SIG-M5 (cell line): ENCODE measurements at regions not wholly inside any gene's neighbourhood (a gene's known extent, or its start where the extent isn't known, plus 50 kb on each side); places are given as distances from the start of the nearest gene placed in this dataset.
"Not testable (repeated sequence)": the region's sequence is repeated elsewhere in the genome, so short reads cannot be mapped to it uniquely, and the experiment has no call there.

Experiments used
- DNase-seq: peaks from one replicate; lab custom pipeline; 2025; lab: John Stamatoyannopoulos, UW

DNA sequence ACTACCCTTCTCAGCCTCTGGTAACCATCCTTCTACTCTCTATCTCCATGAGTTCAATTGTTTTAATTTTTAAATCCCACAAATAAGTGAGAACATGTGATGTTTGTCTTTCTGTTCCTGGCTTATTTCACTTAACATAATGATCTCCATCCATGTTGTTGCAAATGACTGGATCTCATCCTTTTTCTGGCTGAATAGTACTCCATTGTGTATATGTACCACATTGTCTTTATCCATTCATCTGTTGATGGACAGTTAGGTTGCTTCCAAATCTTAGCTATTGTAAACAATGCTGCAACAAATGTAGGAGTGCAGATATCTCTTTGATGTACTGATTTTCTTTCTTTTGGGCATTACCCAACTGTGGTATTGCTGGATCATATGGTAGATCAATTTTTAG, 103.0 kb downstream of the CARTPT start:
- DNase-seq = not testable (repeated sequence)

DNA sequence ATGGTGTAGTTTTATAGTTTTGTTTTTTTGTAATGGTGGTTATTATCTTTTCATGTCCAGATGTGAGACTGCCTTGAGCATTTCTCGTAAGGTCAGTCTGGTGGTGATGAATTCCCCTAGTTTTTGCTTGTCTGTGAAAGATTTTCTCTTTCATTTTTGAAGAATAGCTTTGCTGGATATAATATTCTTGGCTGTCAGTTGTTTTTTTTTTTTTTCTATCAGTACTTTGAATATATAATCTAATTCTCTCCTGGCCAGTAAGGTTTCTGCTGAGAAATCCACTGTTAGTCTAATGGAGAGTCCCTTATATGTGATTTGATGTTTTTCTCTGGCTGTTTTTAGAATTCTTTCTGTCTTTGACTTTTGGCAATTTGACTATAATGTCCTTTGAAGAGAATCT, 106.9 kb downstream of the CARTPT start:
- no peak for DNase-seq

DNA sequence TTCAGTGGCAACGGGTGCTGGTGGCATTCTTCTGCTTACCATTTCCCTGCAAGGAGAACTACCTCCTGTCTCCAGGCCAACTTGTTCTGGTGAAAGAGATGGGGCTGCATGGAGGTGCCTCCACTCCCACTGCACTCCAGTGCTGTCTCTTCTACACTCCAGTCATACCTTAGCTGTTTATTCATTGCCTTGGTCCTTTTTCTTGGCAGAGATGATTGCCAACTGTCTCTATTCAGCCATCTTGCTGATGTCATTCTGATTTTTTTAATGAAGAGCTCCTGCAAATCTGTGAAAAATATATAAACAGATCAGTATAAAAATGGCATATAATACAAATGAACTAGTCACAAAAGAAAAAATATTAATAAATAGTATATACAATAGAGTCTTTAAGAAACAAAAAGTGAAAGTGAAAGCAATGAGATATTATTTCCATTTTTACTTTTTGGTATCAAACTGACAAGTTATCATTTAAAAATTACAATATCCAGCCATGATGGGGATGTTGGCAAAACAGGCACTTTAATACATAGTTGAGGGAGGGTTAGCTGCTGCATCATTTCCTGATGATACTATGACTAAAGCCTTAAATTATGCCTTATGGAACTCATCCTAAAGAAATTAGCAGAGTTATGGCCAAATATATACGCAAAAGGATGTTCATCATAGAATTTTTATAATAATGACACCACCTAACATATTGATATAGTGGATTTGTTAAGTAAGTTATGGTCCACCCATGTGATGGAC, 109.4 kb downstream of the CARTPT start:
- DNase-seq = no peak

DNA sequence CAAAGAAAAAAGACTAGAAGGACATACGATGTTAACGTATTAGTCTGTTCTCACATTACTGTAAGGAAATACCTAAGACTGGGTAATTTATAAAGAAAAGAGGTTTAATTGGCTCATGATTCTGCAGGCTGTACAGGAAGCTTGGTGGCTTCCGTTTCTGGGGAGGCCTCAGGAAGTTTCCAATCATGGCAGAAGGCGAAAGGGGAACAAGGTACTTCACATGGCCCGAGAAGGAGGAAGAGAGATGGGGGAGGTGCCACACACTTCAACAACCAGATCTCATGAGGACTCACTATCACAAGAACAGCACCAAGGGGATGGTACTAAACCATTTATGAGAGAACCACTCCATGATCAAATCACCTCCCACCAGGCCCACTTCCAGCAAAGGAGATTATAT, 110.1 kb downstream of the CARTPT start:
- DNase-seq = no peak

DNA sequence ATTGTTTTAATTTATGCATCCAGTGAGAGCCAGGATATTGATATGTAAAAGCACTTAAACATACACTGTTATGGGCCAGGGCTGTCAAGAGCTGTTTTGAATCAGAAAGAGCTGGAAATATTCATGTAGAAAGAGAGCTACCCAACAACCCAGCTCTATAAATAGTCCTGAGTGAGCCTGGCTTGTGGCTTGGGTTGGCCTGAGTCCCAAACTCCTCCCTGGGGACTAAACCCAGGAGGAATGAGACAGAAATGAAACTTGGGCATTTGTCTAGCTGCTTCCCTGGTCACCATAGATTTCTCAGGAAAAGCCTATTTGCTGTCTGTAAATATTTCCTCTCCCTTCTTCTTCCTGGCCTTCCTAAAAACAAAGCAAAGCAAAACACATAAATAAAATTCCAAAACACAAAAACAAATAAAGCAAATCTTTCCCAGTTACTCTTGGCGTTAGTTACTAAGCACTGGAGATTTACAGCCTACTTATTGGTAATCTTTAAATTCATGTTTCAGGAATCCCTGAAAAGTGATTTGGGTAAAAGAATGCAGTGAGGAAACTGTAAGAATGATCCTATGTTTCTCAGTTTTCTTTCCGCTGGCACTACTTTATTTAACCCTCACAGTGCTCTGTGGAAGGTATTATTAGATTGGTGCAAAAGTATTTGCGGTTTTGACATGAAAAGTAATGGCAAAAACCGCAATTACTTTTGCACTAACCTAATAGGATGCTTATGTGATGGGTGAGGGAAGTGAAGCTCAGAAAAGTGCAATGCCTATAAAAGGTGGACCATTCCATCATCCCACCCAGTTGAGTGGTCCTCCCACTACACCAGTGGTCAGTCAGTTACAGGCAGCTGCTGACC, 111.8 kb downstream of the CARTPT start:
- no peak for DNase-seq

DNA sequence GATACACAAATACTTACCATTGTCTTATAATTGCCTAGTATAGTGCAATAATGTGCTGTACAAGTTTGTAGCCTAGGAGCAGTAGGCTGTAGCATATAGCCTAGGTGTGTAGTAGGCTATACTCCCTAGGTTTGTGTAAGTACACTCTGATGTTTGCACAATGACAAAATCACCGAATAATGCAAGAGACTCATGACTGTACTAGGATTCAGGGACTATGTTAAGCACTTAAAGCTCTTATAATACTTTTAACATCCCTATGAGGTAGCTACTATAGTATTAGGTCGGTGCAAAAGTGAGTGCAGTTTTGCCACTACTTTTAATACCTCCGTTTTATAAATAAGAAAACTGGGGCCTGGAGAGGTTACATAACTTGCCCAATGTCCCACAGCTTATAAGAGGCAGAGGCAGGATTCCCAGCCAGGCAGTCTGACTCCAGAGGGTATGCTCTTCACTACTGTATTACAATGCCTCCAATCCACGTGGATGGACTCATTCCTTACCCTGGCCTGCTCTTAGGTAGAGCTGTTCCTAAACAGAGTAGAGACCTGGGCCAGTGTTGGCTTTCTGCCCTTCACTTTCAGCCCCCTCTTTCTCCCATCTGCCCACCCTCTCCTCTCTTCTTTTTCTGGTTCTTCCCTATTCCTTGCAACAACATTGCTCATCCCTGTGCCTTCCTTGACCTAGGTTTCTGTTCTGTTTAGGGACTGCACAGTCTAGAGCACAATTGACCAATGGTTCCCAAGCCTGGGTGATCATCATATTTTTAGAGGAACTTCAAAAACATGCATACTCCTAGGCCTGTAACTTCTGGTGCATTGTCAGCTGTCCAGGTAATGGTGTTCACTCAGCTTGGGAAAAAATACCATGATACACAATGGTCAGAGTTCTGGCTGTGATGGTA, 114.0 kb downstream of the CARTPT start:
- DNase-seq = no peak

DNA sequence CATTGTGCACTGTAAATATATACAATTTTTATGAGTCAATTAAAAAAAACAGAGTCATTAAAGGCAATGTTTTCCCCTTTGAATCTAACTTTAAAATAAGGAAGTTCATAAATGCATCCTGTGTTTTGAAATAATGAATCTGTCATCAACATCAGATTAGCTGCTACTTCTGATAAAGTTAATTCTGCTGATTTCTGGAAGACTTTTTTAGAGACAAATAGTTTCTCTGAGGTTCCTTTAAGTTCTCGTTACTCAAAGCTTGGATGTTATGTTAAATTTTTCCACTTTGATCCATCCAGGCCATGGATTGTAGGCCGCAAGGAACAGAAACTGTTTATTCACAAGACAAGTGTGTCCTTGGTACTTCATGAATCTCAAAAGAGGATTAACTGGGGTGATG, 115.5 kb downstream of the CARTPT start:
- no peak for DNase-seq

DNA sequence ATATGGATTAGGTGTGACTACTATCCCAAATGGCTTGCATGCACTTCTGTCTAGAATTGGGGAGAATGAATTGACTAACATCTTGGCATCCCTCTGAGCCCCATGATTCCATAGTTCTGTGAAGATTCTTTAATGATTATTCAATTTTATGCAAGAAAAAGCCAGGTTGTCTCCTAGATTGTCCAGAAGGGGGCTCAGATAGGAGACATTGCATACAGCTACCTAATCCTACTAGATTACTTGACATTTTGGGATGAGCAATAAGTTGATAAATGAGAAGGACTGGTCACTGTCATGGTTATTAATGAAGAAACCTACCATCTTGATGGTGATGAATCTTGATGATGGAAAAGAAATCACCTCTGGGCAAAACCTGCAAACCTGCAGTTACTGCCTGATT, 117.0 kb downstream of the CARTPT start:
- DNase-seq = no peak

DNA sequence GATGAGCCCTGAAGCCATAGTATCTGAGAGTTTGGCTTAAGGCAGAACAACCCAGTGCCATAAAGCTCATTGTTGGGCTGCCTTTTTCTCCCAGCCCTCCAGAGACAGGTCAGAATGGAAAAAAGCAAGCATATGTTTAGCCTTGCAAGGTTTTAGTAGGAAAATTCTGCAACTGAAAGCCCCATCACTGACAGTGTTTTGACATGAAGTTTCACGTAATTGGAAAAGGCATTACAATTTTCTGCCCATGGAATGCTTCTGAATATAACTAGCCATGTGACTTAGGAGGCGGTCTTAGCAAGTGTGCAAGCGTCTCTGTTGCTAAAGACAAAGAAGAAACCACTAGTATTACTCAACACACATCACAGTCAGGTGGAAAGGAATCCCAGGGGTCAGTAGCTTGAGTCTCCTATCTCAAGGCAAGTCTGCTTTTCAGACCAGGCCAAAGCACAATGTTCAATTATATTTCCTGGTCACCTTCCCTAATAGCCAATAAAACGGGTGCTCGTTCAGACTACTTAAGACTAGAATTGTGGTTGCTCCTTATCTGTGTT, 117.6 kb downstream of the CARTPT start:
- no peak for DNase-seq

DNA sequence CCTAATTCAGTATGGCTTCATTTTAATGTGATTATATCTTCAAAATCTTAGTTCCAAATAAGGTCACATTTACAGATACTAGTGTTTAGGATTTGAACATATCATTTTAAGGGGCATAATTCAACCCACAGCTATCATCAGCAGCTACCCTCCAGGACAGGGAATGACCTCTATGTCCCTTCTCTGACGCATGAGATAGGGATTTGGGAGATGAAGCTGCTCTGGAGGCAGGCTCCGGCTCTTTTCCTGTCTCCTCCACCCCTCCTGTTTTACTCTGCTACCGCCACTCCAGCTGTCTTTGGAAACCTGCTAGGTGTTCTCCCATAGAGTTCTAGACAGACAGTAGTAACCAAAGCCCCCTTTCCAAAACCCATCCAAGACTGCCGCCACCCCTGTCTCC, 119.2 kb downstream of the CARTPT start:
- DNase-seq = no peak

DNA sequence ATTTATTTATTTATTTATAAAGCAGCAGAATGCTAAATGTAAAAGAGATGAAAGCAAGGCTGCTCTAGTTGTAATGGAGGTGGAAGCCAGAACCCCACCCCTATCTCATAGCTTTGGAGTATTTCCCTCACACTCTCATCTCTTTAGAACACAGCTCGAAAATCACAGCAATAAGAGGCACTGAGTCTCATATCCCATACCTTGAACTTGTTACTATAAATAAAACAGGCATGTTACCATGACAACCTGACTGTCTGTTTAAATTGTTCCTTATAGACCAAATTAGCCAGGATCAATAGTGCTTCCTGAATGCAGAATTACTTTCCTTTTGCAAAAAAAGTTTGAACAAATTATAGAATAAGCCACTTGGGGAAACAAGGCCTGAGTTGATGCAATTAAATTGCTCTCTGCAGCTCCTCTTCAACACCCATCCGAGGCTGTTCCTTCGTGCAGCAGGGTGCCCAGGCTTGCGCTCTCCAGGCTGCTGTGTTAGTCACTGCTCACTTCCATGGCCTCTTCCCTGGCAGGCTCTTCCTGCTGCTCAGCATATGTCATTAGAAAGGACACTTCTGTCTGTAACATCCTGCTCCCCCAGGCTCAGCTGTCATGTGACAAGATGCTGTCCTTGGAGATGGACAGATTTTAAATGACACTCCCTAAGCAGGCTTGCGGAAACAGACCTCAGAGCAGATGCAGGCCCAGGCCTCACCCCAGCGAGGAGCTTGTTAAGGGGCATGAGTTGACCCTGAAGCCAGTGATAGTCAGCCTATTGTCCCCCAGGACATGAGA, 120.2 kb downstream of the CARTPT start:
- DNase-seq = no peak

DNA sequence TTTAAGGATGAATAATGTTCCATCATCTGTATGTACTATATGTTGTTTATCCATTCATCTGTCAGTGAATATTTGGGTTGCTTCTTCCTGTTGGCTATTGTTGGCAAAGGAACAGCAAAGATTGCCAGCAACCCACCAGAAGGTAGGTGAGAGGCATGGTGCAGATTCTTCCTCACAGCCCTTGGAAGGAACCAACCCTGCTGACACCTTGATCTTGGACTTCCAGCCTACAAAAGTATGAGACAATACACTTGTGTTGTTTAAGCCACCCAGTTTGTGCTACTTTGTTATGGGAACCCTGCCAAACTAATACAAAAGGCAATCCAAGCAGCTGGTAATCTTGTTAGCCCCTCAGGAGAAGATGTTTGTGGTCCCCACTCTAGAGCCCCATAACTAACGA, 122.0 kb downstream of the CARTPT start:
- no peak for DNase-seq

DNA sequence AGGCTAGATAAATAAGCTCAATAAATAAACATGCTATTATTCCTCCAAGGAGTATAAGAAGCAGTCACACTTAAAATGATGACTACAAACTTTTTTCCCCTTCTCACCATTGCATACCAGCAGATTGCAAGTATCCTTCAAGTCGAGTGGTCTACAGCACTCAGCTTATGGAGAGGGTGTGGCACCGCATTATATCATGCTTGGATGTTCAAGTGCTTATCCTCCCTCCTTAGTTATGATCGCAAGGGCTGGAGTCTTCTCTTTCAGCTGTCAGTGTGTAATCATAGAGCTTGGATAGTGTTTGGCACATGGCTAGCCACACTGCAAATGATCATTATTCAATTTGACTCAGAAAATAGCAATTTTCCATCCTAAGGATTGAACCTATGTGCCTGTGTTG, 124.0 kb downstream of the CARTPT start:
- DNase-seq = no peak

DNA sequence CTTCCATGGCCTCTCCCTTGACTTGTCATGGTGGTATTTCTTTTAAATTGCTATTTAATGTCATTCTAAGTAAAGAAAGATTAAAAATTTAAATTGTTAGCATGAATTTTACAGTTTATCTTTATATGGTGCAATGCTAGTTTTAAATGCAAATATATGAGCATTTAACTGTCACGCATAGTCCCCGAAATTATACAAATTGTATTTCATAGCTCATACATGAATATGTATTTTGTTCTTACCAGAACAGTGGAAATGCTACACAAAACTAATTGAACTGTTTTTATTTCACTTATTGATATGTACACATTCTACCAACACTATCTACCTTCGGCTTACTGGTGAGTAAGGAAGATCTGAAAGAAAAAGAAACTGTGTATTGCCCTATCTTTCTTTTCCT, 125.8 kb downstream of the CARTPT start:
- no peak for DNase-seq

DNA sequence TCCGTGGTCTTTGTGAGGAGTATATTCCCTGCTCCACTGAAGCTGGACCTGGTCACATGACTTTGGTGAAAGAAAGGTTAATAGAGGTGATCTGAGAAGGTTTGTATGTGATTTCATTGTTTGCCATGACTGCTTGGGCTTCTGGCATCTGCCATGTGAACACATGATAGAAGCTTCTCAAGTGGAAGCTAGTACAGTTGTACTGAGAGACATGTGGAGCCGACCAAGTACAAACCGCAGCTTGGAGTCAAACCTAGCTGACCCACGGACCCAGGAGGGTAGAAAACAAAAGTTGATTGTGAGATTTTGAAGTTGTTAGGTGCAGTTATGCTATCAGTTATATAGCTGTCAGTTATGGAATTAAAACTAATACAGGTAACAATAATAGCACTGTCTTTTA, 140.4 kb downstream of the CARTPT start:
- no peak for DNase-seq

DNA sequence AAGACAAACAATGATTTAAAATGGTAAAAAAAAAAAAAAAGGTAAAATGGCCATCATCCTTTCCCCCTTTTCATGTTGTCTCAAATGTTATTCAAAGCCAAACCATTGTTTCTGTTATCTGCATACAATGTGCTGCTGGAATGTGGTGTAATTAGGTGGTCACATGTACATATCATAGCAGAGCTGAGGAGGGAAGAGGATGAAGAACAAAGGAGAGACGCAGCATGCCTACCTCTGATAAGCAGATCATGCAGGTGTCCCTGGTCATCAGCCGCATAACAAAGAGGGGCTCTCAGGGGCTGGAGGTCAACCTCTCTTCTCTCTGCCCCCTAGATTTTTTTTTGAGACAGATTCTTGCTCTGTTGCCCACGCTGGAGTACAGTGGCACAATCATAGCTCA, 141.0 kb downstream of the CARTPT start:
- no peak for DNase-seq

DNA sequence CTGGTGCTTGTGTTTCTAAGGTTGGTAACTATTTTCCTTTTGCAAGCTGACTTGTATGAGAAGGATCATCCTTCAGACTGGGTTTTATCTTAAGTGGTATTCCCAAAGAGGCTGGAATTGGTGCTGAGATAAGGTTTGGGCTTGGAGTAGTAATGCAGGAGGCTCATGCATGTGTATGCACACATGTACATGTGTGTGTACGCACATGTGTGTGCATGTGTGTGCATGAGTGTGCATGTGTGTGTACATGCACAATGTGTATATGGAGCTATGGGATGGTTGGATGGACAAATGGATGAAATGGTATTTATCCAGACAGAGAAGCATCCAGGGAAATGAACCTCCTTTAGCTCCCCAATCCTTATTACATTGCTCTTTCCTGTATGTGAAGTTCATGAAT, 142.6 kb downstream of the CARTPT start:
- DNase-seq = no peak

DNA sequence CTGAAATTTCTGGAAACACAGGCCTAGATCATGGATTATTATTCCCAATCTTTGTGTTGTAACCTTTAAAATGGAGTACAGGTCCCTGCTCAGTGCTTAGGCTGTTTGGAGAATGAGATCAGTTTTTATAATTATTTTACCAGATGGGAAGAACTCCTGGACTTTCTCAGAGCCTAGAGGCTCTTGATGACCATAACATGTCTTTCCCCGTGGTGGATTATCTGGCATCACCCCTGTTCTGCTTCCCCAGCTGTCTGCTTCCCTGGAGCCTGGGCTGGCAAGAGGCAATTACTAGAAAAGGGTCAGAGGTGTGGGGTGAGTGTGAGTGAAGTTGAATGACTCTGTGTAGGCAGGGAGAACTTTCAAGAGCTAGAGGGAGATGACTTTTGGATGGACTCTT, 143.0 kb downstream of the CARTPT start:
- DNase-seq = no peak

DNA sequence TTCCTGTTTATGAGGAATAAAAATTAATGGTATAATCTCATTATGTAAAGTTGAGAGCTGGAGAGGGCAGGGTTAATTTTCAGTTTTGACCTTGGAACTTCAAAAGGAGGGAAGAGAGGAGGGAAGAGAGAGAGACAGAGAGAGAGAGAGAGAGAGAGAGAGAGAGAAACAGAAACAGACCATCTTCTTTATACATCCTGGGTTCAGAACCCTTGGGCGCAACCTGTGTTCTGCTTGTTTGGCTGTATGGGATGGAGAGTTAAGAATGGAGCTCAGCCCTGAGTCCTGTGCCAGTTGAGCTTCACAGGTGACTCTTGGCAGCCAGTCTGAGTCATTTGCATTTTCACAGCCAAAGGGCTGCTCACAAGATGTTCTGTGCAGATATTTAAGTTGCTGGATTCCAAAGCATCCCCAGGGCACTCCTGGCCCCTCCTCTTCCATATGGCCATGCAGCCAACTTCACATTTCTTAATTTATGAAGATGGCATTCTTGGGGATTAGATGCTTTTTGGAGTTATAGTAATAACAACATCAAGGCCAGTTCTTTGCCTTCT, 143.5 kb downstream of the CARTPT start:
- no peak for DNase-seq

DNA sequence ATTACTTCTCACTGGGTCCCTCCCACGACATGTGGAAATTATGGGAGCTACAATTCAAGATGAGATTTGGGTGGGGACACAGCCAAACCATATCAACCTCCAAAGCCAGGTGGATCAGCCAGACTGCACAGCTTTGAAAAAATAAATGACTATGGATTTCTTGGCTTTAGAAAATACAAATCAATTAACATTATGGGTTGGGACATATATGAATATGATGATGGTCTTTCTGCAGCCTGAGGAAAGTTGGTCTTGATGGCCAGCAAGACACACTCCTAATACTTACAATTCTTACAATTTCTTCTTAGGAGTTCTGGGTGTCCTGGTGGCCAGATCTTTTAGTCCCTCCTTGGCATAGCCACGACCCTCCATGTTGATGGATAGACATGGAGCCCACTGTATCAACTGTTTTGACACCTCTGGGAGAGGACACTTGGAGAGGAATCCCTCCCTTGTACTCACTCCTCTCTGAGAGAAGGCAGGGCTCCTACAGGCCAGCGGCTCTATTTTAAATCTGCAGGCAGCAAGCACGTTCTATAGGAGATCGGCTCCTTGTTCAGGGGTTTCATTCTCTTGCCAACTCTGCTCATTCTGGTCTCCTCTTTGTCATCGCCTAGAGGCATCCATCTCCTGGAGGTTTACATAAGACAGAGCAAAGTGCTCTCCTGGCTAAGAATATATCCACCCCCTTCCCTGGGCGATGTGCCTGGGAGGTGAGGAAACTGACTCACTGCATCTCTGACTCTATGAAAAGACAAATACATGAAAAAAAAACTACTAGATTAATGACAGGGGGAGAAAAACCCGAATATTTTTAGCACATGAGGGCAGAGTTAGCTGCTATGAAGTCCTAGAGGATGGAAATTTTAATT, 145.9 kb downstream of the CARTPT start:
- no peak for DNase-seq
